Suprapubic skin (tissue), 3 donors: ENCODE measurements at regions not wholly inside any gene's neighbourhood (a gene's known extent, or its start where the extent isn't known, plus 50 kb on each side); places are given as distances from the start of the nearest gene placed in this dataset.

Experiments used
- CTCF ChIP-seq, 2 donors: fragments of 200-600 bp in 1 of 2; fragments of 450-650 bp in 1 of 2; sonication (generic) in 1 of 2; IDR thresholded peaks; one replicate each; pipeline ENCODE4 v1.5.1; 2016 to 2019; ENCODE audit warnings: antibody characterized with exemption in 2 of 2, mild to moderate bottlenecking in 1 of 2, moderate library complexity in 1 of 2
- POLR2A ChIP-seq, 2 donors: fragments of 450-650 bp; IDR thresholded peaks; one replicate each; pipeline ENCODE4 v1.6.1; 2017; ENCODE audit warnings: antibody characterized with exemption in 2 of 2, mild to moderate bottlenecking in 2 of 2, moderate library complexity in 2 of 2

GRCh38 chr12:104850781-104851180 lies 107.3 kb downstream of the SLC41A2 start:
- TF ChIP-seq CTCF (IDR thresholded peaks at IDR 0.05) (no peak), POLR2A (IDR thresholded peaks at IDR 0.05) (no peak)
